ENCODE measurements at regions not wholly inside any gene's neighbourhood (a gene's known extent, or its start where the extent isn't known, plus 50 kb on each side); places are given as distances from the start of the nearest gene placed in this dataset.

DNA sequence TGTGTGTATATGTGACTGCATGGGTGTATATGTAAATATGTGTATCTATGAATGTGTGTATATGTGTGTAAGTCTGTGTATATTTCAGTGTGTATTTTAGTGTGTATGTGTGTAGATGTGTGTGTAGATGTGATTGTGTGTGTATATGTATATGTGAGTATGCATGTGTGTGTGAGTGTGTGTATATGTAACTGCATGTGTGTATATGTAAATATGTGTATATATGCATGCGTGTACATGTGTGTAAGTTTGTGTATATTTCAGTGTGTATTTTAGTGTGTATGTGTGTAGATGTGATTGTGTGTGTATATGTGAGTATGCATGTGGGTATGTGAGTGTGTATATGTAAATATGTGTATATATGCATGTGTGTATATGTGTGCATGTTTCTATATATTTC is 169.9 kb downstream of the MN1 start:
- Histone ChIP-seq H3K27me3 (ENCODE audit: insufficient read depth, low read depth, severe bottlenecking) (no peaks in the 10 kb centered on the region), H3K9me3 (ENCODE audit: severe bottlenecking) (no peaks in the 10 kb centered on the region), H3K27ac (no peak overlapping the region), H3K36me3 (no peaks in the 10 kb centered on the region), H3K4me3 (ENCODE audit: low read depth, low read length) (no peak overlapping the region)
- TF ChIP-seq, protein P1, sequence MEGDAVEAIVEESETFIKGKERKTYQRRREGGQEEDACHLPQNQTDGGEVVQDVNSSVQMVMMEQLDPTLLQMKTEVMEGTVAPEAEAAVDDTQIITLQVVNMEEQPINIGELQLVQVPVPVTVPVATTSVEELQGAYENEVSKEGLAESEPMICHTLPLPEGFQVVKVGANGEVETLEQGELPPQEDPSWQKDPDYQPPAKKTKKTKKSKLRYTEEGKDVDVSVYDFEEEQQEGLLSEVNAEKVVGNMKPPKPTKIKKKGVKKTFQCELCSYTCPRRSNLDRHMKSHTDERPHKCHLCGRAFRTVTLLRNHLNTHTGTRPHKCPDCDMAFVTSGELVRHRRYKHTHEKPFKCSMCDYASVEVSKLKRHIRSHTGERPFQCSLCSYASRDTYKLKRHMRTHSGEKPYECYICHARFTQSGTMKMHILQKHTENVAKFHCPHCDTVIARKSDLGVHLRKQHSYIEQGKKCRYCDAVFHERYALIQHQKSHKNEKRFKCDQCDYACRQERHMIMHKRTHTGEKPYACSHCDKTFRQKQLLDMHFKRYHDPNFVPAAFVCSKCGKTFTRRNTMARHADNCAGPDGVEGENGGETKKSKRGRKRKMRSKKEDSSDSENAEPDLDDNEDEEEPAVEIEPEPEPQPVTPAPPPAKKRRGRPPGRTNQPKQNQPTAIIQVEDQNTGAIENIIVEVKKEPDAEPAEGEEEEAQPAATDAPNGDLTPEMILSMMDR (IDR thresholded peaks at IDR 0.05; ENCODE audit: low read depth, low read length): no peak
- DNase-seq: no peak

DNA sequence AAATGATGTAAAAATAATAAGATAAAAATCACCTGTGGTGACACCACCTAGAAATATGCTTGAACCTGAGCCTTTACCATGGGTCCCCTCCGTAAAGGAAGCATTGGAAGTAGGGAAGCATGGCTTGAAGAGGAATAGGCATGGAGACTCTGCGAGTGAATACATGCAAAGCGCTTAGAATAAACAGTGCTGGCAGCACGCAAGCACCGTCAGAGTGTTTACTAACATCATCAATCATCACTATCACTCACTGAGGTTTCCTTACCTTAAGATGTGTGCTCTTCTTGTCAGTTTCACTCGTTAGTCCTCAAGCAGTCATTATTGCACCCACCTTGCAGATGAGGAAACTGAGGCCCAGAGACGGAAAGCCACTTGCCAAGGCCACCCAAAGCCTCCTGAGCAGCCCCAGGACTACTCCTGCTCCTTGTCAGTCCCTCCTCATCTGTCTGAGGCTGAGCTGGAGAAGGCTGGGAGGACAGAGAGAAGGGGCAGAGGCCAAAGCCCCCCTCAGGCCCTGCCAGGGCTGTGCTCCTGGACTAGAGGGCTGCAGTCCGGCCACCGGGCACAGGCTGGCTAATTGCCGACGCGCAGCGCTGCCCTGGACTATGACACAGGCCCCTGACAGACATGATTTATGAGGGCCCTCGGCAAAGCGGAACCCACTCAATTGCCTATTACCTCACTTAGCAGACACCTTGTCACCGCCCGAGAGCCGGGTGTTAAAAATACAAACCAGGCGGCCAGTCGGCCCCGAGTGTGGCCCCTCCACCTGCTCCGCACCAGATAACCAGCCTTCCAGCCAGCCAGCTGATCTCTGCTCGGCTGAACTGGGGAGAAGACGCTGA is 168.9 kb downstream of the MN1 start:
- H3K27me3 ChIP-seq (ENCODE audit: insufficient read depth, low read depth, severe bottlenecking): no peaks in the 10 kb centered on the region
- TF ChIP-seq, protein P1 (IDR thresholded peaks at IDR 0.05; ENCODE audit: low read depth, low read length): no peak
- no peaks in the 10 kb centered on the region for H3K36me3 ChIP-seq
- no peak overlapping the region for H3K27ac ChIP-seq
- DNase-seq: peak; percentile 40
- H3K4me3 ChIP-seq (ENCODE audit: low read depth, low read length): no peak overlapping the region
- H3K9me3 ChIP-seq (ENCODE audit: severe bottlenecking): no peaks in the 10 kb centered on the region

DNA sequence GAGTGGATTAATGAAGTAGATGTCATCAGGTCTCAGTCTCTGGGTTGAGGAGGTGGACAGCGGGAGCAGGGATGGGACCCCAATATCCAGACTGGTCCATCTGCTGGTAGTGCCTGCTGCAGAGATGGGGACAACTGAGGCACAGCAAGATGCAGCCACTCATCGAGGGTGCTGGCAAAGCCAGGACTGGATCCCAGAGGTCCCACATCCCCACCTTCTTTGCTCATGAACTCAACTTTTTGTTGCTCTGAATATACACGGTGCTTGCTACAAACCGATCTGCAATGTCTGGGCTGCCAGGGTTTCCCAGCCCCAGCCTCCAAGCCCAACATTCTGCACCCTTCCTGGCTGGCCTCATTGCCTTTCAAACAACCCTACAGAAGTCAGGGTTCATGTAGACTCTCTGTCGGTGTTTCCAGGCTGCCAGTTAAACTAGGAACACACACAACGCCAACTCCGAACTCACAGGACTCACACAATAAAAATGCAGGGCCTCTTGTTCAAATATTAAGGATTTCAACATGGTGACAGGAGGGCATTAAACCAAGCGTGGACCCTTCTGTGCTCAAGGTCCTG is 168.2 kb downstream of the MN1 start:
- H3K36me3 ChIP-seq: no peaks in the 10 kb centered on the region
- no peak overlapping the region for H3K27ac ChIP-seq
- H3K27me3 ChIP-seq (ENCODE audit: insufficient read depth, low read depth, severe bottlenecking): no peaks in the 10 kb centered on the region
- TF ChIP-seq, protein P1 (IDR thresholded peaks at IDR 0.05; ENCODE audit: low read depth, low read length): no peak
- no peaks in the 10 kb centered on the region for H3K9me3 ChIP-seq (ENCODE audit: severe bottlenecking)
- H3K4me3 ChIP-seq (ENCODE audit: low read depth, low read length): no peak overlapping the region
- DNase-seq: no peak

DNA sequence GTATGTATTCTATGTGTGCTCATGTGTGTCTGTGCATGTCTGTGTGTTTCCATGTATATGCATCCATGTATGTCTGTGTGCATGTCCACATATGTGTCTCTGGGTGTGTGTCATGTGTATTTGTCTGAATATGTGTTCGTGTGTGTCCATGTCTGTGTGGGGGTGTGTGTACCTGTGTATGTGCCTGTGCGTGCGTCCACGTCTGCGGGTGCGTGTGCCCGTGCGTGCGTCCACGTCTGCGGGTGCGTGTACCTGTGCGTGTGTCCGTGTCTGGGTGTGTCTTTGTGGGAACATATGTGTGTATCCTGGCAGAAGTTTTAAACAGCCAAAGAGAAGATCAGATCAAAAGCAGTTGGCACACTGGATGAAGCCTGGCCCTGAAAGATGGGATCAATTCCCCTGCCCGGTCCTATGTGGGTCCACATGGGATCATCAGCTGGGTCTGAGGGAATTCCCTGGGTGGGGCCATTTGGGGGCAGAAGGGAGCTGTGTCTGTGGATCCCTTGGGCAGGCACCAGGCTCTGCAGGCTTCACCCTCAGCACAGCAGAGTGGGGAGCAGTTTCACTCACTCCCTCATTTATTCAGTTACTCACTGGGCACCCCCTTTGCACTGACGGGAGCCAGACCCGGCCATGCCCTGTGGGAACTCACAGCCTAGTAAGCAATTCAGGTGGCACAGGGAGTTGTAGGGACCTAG is 167.4 kb downstream of the MN1 start:
- Histone ChIP-seq H3K4me3 (ENCODE audit: low read depth, low read length) (no peak overlapping the region), H3K27me3 (ENCODE audit: insufficient read depth, low read depth, severe bottlenecking) (no peaks in the 10 kb centered on the region), H3K36me3 (no peaks in the 10 kb centered on the region), H3K9me3 (ENCODE audit: severe bottlenecking) (no peaks in the 10 kb centered on the region), H3K27ac (no peak overlapping the region)
- DNase-seq: no peak
- TF ChIP-seq, protein P1 (IDR thresholded peaks at IDR 0.05; ENCODE audit: low read depth, low read length): no peak

- no peak overlapping the region for H3K4me3 ChIP-seq (ENCODE audit: low read depth, low read length)
- H3K27me3 ChIP-seq (ENCODE audit: insufficient read depth, low read depth, severe bottlenecking): no peaks in the 10 kb centered on the region
- H3K27ac ChIP-seq: no peak overlapping the region
- DNase-seq: no peak
- H3K36me3 ChIP-seq: no peaks in the 10 kb centered on the region
- no peaks in the 10 kb centered on the region for H3K9me3 ChIP-seq (ENCODE audit: severe bottlenecking)
- TF ChIP-seq, protein P1 (IDR thresholded peaks at IDR 0.05; ENCODE audit: low read depth, low read length): no peak
Measured at GRCh38 chr22:27635435-27635834, 166.1 kb downstream of the MN1 start.
